Activated T-helper 1 cell treated with anti-CD3 and anti-CD28 coated beads, Interleukin-12 subunit alpha, Interleukin-12 subunit beta, Interleukin-2, Interleukin-4 antibody, amounts not matched to agents 30 ng/mL and 10 ng/mL and 1 ng/mL, durations not matched to agents 14 hours and 24 hours and 36 hours (primary cell): ENCODE measurements at regions not wholly inside any gene's neighbourhood (a gene's known extent, or its start where the extent isn't known, plus 50 kb on each side); places are given as distances from the start of the nearest gene placed in this dataset.
"Not testable (repeated sequence)": the region's sequence is repeated elsewhere in the genome, so short reads cannot be mapped to it uniquely, and the experiment has no call there.

Source experiments
- DNase-seq: peaks from one replicate; pipeline ENCODE4 v3.0.0; 2021; ENCODE audit warnings: low spot score
- H3K27ac Mint-ChIP-seq: one replicate; pipeline ENCODE4 v1.8.0; 2021; ENCODE audit warnings: mild to moderate bottlenecking, mixed read lengths
- H3K27me3 Mint-ChIP-seq: one replicate; pipeline ENCODE4 v1.8.0; 2022; ENCODE audit warnings: mild to moderate bottlenecking, moderate library complexity, mixed read lengths; ENCODE audit not compliant: insufficient read depth
- H3K36me3 Mint-ChIP-seq: one replicate; pipeline ENCODE4 v1.8.0; 2021; ENCODE audit warnings: low read depth, mixed read lengths
- H3K4me1 Mint-ChIP-seq: one replicate; pipeline ENCODE4 v1.8.0; 2021; ENCODE audit warnings: low read depth, mixed read lengths
- H3K4me3 Mint-ChIP-seq: one replicate; pipeline ENCODE4 v1.8.0; 2021; ENCODE audit warnings: mild to moderate bottlenecking, moderate library complexity, mixed read lengths
- H3K9me3 Mint-ChIP-seq: one replicate; pipeline ENCODE4 v1.8.0; 2021; ENCODE audit warnings: mixed read lengths
- intact Hi-C: fragments of 100-400 bp; cut with micrococcal nuclease; formaldehyde crosslinking; loops from one replicate; pipeline ENCODE4 v1.15.1; 2024

- intact Hi-C loops, result loop anchor here (1.0 to 10.0 kb wide), 5 partner anchors 17 to 935 kb away; partner anchors contain the start of gene DISP1
- peaks cover 16% of the 10 kb centered on the region for H3K4me1 Mint-ChIP-seq
Measured at GRCh38 chr1:222896630-222897526, 82.0 kb downstream of the DISP1 start.

GRCh38 chr1:222897527-222898190 is 82.8 kb downstream of the DISP1 start:
- H3K27me3 Mint-ChIP-seq, result peaks cover 4% of the 10 kb centered on the region
- intact Hi-C loops, result loop anchor here (1.0 to 10.0 kb wide), 5 partner anchors 17 to 935 kb away; partner anchors contain the start of gene DISP1
- no peaks in the 10 kb centered on the region for H3K36me3 Mint-ChIP-seq
- peak overlapping the region; percentile 51 for H3K27ac Mint-ChIP-seq
- H3K4me3 Mint-ChIP-seq, result no peak overlapping the region
- H3K9me3 Mint-ChIP-seq, result no peaks in the 10 kb centered on the region
- DNase-seq, result no peak
- peaks cover 16% of the 10 kb centered on the region for H3K4me1 Mint-ChIP-seq

More at GRCh38 chr1:222896630-222897526, 82.0 kb downstream of the DISP1 start:
- Mint-ChIP-seq H3K27ac (peak overlapping the region; percentile 65), H3K9me3 (no peaks in the 10 kb centered on the region), H3K36me3 (no peaks in the 10 kb centered on the region), H3K4me3 (peak overlapping the region; percentile 13), H3K27me3 (peaks cover 4% of the 10 kb centered on the region)
- no peak for DNase-seq

- peaks cover 16% of the 10 kb centered on the region for H3K4me1 Mint-ChIP-seq
- peak overlapping the region; percentile 51 for H3K27ac Mint-ChIP-seq
- H3K9me3 Mint-ChIP-seq, result no peaks in the 10 kb centered on the region
- no peak overlapping the region for H3K4me3 Mint-ChIP-seq
- H3K36me3 Mint-ChIP-seq, result no peaks in the 10 kb centered on the region
- peaks cover 4% of the 10 kb centered on the region for H3K27me3 Mint-ChIP-seq
- intact Hi-C loops, result loop anchor here (5.0 to 10.0 kb wide), 2 partner anchors 297 to 934 kb away; no protein-coding TSS in a partner anchor
- DNase-seq, result no peak
Measured at GRCh38 chr1:222898191-222898527, 83.3 kb downstream of the DISP1 start.

GRCh38 chr1:222899471-222899870 is 84.6 kb downstream of the DISP1 start:
- no peak for DNase-seq
- intact Hi-C loops, result loop anchor here (5.0 to 10.0 kb wide), 2 partner anchors 295 to 933 kb away; no protein-coding TSS in a partner anchor
- H3K27ac Mint-ChIP-seq, result no peak overlapping the region

GRCh38 chr1:222904451-222904850 is 89.6 kb downstream of the DISP1 start:
- Mint-ChIP-seq H3K36me3 (no peaks in the 10 kb centered on the region), H3K4me1 (no peaks in the 10 kb centered on the region), H3K27ac (no peak overlapping the region), H3K9me3 (no peaks in the 10 kb centered on the region), H3K4me3 (no peak overlapping the region), H3K27me3 (peaks cover 4% of the 10 kb centered on the region)
- intact Hi-C loops, result no loop called here
- no peak for DNase-seq

More at GRCh38 chr1:222899471-222899870, 84.6 kb downstream of the DISP1 start:
- H3K27me3 Mint-ChIP-seq, result peaks cover 4% of the 10 kb centered on the region
- no peak overlapping the region for H3K4me3 Mint-ChIP-seq
- H3K9me3 Mint-ChIP-seq, result no peaks in the 10 kb centered on the region
- H3K36me3 Mint-ChIP-seq, result no peaks in the 10 kb centered on the region
- H3K4me1 Mint-ChIP-seq, result peaks cover 16% of the 10 kb centered on the region

- Mint-ChIP-seq H3K36me3 (no peaks in the 10 kb centered on the region), H3K27ac (no peak overlapping the region), H3K9me3 (no peaks in the 10 kb centered on the region), H3K4me3 (no peak overlapping the region), H3K4me1 (no peaks in the 10 kb centered on the region), H3K27me3 (peaks cover 4% of the 10 kb centered on the region)
- intact Hi-C loops, result no loop called here
- DNase-seq, result no peak
Measured at GRCh38 chr1:222905151-222905550, 90.3 kb downstream of the DISP1 start.

GRCh38 chr1:222906271-222906739 is 91.5 kb downstream of the DISP1 start:
- H3K4me1 Mint-ChIP-seq, DNase-seq: not testable (repeated sequence)

GRCh38 chr1:222909586-222909985 is 94.7 kb downstream of the DISP1 start:
- no peak for DNase-seq
- no peaks in the 10 kb centered on the region for H3K9me3 Mint-ChIP-seq
- no peak overlapping the region for H3K27ac Mint-ChIP-seq
- intact Hi-C loops, result no loop called here
- no peaks in the 10 kb centered on the region for H3K27me3 Mint-ChIP-seq
- no peaks in the 10 kb centered on the region for H3K36me3 Mint-ChIP-seq
- no peaks in the 10 kb centered on the region for H3K4me1 Mint-ChIP-seq
- H3K4me3 Mint-ChIP-seq, result no peak overlapping the region

More at GRCh38 chr1:222906271-222906739, 91.5 kb downstream of the DISP1 start:
- intact Hi-C loops, H3K27ac Mint-ChIP-seq, H3K36me3 Mint-ChIP-seq, H3K9me3 Mint-ChIP-seq, H3K4me3 Mint-ChIP-seq, H3K27me3 Mint-ChIP-seq: not testable (repeated sequence)

GRCh38 chr1:222910699-222911098 is 95.9 kb downstream of the DISP1 start:
- Mint-ChIP-seq H3K36me3 (no peaks in the 10 kb centered on the region), H3K27me3 (no peaks in the 10 kb centered on the region), H3K9me3 (no peaks in the 10 kb centered on the region), H3K4me3 (no peak overlapping the region), H3K4me1 (no peaks in the 10 kb centered on the region), H3K27ac (no peak overlapping the region)
- no peak for DNase-seq
- intact Hi-C loops, result no loop called here

- intact Hi-C loops, result no loop called here
- H3K36me3 Mint-ChIP-seq, result no peaks in the 10 kb centered on the region
- H3K27me3 Mint-ChIP-seq, result no peaks in the 10 kb centered on the region
- H3K9me3 Mint-ChIP-seq, result no peaks in the 10 kb centered on the region
- no peak overlapping the region for H3K27ac Mint-ChIP-seq
- no peak overlapping the region for H3K4me3 Mint-ChIP-seq
- H3K4me1 Mint-ChIP-seq, result no peaks in the 10 kb centered on the region
- DNase-seq, result no peak
Measured at GRCh38 chr1:222911866-222912265, 97.0 kb downstream of the DISP1 start.

GRCh38 chr1:222912730-222913129 is 97.9 kb downstream of the DISP1 start:
- Mint-ChIP-seq H3K9me3 (no peaks in the 10 kb centered on the region), H3K27ac (no peak overlapping the region), H3K27me3 (no peaks in the 10 kb centered on the region), H3K4me1 (no peaks in the 10 kb centered on the region), H3K36me3 (no peaks in the 10 kb centered on the region), H3K4me3 (no peak overlapping the region)
- intact Hi-C loops, result no loop called here
- DNase-seq, result no peak

- intact Hi-C loops, result no loop called here
- H3K4me3 Mint-ChIP-seq, result no peak overlapping the region
- H3K9me3 Mint-ChIP-seq, result no peaks in the 10 kb centered on the region
- no peaks in the 10 kb centered on the region for H3K27me3 Mint-ChIP-seq
- no peak for DNase-seq
- H3K36me3 Mint-ChIP-seq, result no peaks in the 10 kb centered on the region
- no peaks in the 10 kb centered on the region for H3K4me1 Mint-ChIP-seq
- H3K27ac Mint-ChIP-seq, result no peak overlapping the region
Measured at GRCh38 chr1:222914861-222915632, 100.2 kb downstream of the DISP1 start.
